Uterus (tissue), 2 donors: ENCODE measurements at regions not wholly inside any gene's neighbourhood (a gene's known extent, or its start where the extent isn't known, plus 50 kb on each side); places are given as distances from the start of the nearest gene placed in this dataset.

ENCODE experiments used
- CTCF ChIP-seq, 4 experiments: fragments of 200-600 bp in 2 of 4; fragments of 450-650 bp in 2 of 4; sonication (generic) in 2 of 4; IDR thresholded peaks; one replicate each; pipeline ENCODE4 v1.5.1; 2016 to 2019; ENCODE audit warnings: antibody characterized with exemption in 4 of 4, mild to moderate bottlenecking in 2 of 4, moderate library complexity in 1 of 4
- POLR2A ChIP-seq, 2 donors: fragments of 450-650 bp; IDR thresholded peaks; one replicate each; pipeline ENCODE4 v1.6.1; 2016; ENCODE audit warnings: antibody characterized with exemption in 2 of 2, mild to moderate bottlenecking in 1 of 2, moderate library complexity in 1 of 2

- TF ChIP-seq POLR2A (IDR thresholded peaks at IDR 0.05) = no peak
- no peak for TF ChIP-seq CTCF (IDR thresholded peaks at IDR 0.05)
Observed at GRCh38 chr14:28242895-28243294, 523.7 kb upstream of the FOXG1 start.
